Lung (tissue), 11 donors: ENCODE measurements at regions not wholly inside any gene's neighbourhood (a gene's known extent, or its start where the extent isn't known, plus 50 kb on each side); places are given as distances from the start of the nearest gene placed in this dataset.
A peak's percentile ranks its signal among the peaks of the same experiment; 100 is the strongest.

ENCODE experiments used
- ATAC-seq: fragments of 200-7000 bp; cut with Tn5 transposase; one replicate; pipeline ENCODE4 v1.9.1; 2020; ENCODE audit warnings: moderate number of reproducible peaks; ENCODE audit not compliant: insufficient read depth, low FRiP score
- DNase-seq, 3 donors: peaks; one replicate each; pipeline ENCODE4 v3.0.0-alpha.2; 2013 to 2017
- H3K27ac ChIP-seq, 2 donors: one replicate each; pipeline ENCODE4 v1.5.1; 2013; ENCODE audit warnings: mild to moderate bottlenecking in 2 of 2, moderate library complexity in 2 of 2, control low read depth in 1 of 2, inconsistent platforms in 1 of 2, low read depth in 1 of 2, low read length in 1 of 2
- H3K27me3 ChIP-seq, 3 donors: one replicate each; pipeline ENCODE4 v1.5.1; 2013; ENCODE audit warnings: low read length in 2 of 3; ENCODE audit not compliant: control insufficient read depth in 3 of 3, insufficient read depth in 3 of 3
- H3K36me3 ChIP-seq, 4 donors: one replicate each; pipeline ENCODE4 v1.5.1; 2013; ENCODE audit warnings: low read length in 4 of 4, mild to moderate bottlenecking in 1 of 4, moderate library complexity in 1 of 4; ENCODE audit not compliant: control insufficient read depth in 4 of 4, insufficient read depth in 4 of 4
- H3K4me1 ChIP-seq, 5 donors: one replicate each; pipeline ENCODE4 v1.5.1; 2013; ENCODE audit warnings: low read length in 5 of 5, mild to moderate bottlenecking in 2 of 5, moderate library complexity in 1 of 5; ENCODE audit not compliant: control insufficient read depth in 5 of 5, insufficient read depth in 5 of 5
- H3K4me3 ChIP-seq: one replicate; pipeline ENCODE4 v1.5.1; 2013; ENCODE audit warnings: mild to moderate bottlenecking, control low read depth, moderate library complexity
- H3K9ac ChIP-seq, 2 donors: one replicate each; pipeline ENCODE4 v1.5.1; 2013; ENCODE audit warnings: low read length in 2 of 2, control low read depth in 1 of 2; ENCODE audit not compliant: insufficient read depth in 1 of 2
- H3K9me3 ChIP-seq, 4 donors: one replicate each; pipeline ENCODE4 v1.5.1; 2013; ENCODE audit warnings: low read length in 3 of 4, mild to moderate bottlenecking in 1 of 4, moderate library complexity in 1 of 4; ENCODE audit not compliant: control insufficient read depth in 4 of 4, insufficient read depth in 3 of 4
- whole genome bisulfite sequencing, 2 donors: extraction: QIAGEN DNeasy Blood & Tissue Kit; methylation state at CpG; one replicate each; pipeline ENCODE4 v1.1.7; 2013; 5-methylcytosine and 5-hydroxymethylcytosine counted together
- TF ChIP-seq, protein P1 (sequence below): IDR thresholded peaks from 2 replicates; pipeline ENCODE4 v1.5.1; 2012; ENCODE audit warnings: mild to moderate bottlenecking; ENCODE audit errors: control extremely low read depth, extremely low read depth
- donor health status: control.
- donor health status: control.
- donor health status: Bipolar disorder and iron deficiency.
- donor health status: healthy.
- donor health status: DM: yes; HTN: yes; CAD: no.

DNA sequence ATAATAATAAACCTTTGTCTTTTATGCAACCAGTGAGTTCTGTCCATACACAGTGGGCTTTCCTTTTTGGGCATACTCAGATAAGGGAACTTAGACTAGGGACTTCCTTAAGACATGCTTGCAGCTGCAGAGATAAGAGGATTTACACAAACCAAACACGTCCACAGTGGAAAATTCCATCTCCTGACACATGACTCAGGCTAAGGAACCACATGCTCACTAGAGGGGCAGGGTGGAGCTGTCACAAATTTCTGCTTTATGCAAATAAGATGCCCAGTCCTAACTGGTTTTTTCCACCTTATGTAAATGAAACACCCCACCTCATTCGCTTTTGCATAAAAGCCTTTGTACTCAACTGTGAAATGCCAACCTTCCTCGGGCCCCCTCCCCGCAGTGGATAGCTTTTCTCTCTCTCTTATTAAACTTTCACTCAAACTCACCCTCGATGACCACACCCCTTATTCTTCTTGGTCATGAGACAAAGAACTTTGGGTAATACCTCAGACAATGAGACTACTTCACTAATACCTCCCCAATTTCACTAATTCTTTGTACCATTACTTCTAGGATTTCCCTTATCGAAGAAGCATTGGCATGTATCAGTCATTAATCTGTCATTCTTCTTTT, 170.3 kb upstream of the FTMT start:
- H3K36me3 ChIP-seq, result no peaks in the 10 kb centered on the region
- no peak overlapping the region for H3K4me3 ChIP-seq

DNA sequence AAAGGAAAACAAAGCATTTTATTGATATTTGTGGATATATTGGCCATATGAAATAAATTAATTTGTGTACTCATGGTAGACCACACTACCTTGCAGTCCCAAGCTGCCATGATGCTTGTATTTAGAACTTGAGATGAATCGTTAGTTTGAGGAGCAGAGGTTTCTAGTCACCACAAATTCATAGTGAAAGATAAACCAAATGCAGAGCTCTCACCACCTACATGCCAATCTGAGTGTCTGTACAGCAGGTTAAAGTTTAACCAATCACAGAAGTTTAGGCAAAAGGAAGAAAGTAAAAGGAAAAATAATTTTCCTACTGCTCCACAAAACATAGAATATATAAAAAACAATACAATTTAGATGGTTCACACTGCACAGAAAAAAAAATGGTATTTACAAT, 163.6 kb upstream of the FTMT start:
- Histone ChIP-seq H3K27me3 (no peaks in the 10 kb centered on the region), H3K4me3 (no peak overlapping the region), H3K4me1 (no peaks in the 10 kb centered on the region), H3K27ac (no peak overlapping the region), H3K9me3 (no peaks in the 10 kb centered on the region), H3K9ac (no peak overlapping the region), H3K36me3 (no peaks in the 10 kb centered on the region)
- TF ChIP-seq, protein P1, sequence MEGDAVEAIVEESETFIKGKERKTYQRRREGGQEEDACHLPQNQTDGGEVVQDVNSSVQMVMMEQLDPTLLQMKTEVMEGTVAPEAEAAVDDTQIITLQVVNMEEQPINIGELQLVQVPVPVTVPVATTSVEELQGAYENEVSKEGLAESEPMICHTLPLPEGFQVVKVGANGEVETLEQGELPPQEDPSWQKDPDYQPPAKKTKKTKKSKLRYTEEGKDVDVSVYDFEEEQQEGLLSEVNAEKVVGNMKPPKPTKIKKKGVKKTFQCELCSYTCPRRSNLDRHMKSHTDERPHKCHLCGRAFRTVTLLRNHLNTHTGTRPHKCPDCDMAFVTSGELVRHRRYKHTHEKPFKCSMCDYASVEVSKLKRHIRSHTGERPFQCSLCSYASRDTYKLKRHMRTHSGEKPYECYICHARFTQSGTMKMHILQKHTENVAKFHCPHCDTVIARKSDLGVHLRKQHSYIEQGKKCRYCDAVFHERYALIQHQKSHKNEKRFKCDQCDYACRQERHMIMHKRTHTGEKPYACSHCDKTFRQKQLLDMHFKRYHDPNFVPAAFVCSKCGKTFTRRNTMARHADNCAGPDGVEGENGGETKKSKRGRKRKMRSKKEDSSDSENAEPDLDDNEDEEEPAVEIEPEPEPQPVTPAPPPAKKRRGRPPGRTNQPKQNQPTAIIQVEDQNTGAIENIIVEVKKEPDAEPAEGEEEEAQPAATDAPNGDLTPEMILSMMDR, result no peak
- 67 to 87% methylated on average over 1 of the region's 1 CpG for WGBS, 2 donors
- DNase-seq (no peak), ATAC-seq (no peak)

More for the DNA sequence above, 170.3 kb upstream of the FTMT start:
- Histone ChIP-seq H3K27me3 (no peaks in the 10 kb centered on the region), H3K27ac (no peak overlapping the region), H3K9ac (no peak overlapping the region), H3K9me3 (peaks cover 0 to 4% (median 1%) of the 10 kb centered on the region in 4 donors), H3K4me1 (no peaks in the 10 kb centered on the region)
- TF ChIP-seq, protein P1, result no peak
- 82 to 86% methylated on average over 6 of the region's 6 CpGs for WGBS, 2 donors
- ATAC-seq (no peak), DNase-seq (no peak)

DNA sequence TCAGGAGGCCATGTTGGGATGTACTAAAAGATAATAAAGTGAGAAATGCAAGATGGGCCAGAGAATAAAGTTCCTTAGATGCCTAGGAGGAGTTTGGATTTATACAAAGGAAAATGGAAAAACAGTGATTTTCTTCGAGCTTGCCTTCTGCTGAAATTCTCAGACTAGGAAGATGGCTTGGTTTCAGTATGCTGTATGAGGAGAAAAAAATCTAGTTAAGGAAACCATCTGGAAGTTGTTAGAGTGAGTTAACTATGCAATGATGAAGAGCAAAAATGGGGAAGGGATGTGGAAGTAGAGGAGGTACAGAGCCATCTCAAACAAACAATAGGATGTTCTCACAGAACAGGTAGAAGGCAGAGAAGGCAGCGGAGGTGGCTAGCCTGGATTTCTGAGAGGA, 162.9 kb upstream of the FTMT start:
- no peak for ATAC-seq
- peak in 2 of 3 donors; percentile 17 to 28 for DNase-seq
- Histone ChIP-seq H3K9me3 (no peaks in the 10 kb centered on the region), H3K27me3 (no peaks in the 10 kb centered on the region), H3K36me3 (no peaks in the 10 kb centered on the region), H3K4me3 (no peak overlapping the region), H3K4me1 (no peaks in the 10 kb centered on the region), H3K9ac (no peak overlapping the region), H3K27ac (no peak overlapping the region)
- 81 to 89% methylated on average over 2 of the region's 2 CpGs for WGBS, 2 donors
- TF ChIP-seq, protein P1, result no peak

DNA sequence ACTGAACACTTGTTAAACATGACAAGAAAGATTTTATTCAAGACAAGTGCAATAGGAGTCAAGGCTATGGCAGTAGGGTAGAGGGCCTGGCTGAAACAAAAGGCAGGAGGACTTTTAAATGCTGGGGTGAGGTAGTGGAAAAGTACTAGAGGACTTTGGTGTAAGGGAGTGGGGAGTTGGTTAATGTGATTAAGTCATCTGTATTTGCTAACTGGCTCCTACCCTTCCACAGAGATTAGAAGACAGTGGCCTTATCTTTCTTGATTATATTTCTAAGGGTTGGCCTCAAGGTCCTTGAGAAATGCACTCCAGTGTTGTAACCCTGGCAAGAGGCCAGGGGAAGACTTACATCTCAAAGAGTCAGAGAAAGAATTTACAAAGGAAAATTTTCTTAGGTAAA, 160.2 kb upstream of the FTMT start:
- Histone ChIP-seq H3K9me3 (no peaks in the 10 kb centered on the region), H3K27me3 (no peaks in the 10 kb centered on the region), H3K36me3 (no peaks in the 10 kb centered on the region), H3K9ac (no peak overlapping the region), H3K4me1 (no peaks in the 10 kb centered on the region), H3K4me3 (no peak overlapping the region), H3K27ac (no peak overlapping the region)
- DNase-seq (peak; percentile 14 to 41 (median 32)), ATAC-seq (peak; percentile 77)
- TF ChIP-seq, protein P1, result no peak
